ENCODE measurements at regions not wholly inside any gene's neighbourhood (a gene's known extent, or its start where the extent isn't known, plus 50 kb on each side); places are given as distances from the start of the nearest gene placed in this dataset.

GRCh38 chr2:51997571-51997970 lies 965.6 kb upstream of the NRXN1 start:
- TF ChIP-seq CTCF (IDR thresholded peaks at IDR 0.05 in 4 of 5, conservative IDR thresholded peaks at IDR 0.05 in 1 of 5) (no peak), POLR2A (IDR thresholded peaks at IDR 0.05) (no peak)

Data from gastrocnemius medialis (tissue), 4 donors.